NCI-H446 (cell line): ENCODE measurements at regions not wholly inside any gene's neighbourhood (a gene's known extent, or its start where the extent isn't known, plus 50 kb on each side); places are given as distances from the start of the nearest gene placed in this dataset.

Source experiments
- DNase-seq, 2 experiments: peaks; one replicate each; lab custom pipeline; 2025; lab: John Stamatoyannopoulos, UW

DNA sequence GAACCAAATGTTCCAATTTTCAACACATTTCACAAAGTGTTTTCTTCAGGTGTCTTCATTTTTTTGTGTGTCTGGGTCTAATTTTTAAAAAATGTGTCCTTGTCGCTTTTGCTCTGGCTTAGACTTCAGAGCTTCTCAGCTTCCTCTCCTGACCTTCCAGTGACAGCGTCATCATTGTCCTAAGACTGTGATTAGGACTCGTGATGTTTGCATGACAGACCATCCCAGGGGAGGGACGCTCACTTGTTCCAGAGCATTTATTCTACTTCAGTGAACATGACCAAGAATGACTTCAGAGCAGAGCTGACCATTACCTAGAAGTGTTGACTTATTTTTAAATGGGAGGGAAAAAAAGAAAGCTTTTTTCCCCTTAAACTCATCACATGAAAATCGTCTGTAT lies 591.9 kb downstream of the IRS1 start:
- no peak for DNase-seq

DNA sequence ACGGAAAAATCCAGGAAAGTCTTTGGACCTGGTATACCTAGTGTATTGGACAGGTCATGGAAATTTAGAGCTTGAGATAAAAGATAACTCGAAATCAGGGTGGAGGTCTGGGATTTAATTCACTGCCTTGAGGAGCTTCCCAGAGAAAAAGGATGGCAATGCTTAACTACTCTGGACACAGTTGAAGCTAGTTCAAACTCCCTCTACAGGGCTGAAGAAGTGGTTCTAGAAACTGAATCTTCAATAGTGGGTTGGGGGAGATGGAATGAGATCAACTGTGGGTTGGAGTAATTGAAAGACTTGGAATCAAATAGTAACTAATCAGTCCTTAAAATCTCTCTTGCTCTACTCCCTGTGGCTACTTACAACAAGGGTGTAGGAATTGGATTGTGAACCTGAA lies 600.1 kb downstream of the IRS1 start:
- DNase-seq: no peak

DNA sequence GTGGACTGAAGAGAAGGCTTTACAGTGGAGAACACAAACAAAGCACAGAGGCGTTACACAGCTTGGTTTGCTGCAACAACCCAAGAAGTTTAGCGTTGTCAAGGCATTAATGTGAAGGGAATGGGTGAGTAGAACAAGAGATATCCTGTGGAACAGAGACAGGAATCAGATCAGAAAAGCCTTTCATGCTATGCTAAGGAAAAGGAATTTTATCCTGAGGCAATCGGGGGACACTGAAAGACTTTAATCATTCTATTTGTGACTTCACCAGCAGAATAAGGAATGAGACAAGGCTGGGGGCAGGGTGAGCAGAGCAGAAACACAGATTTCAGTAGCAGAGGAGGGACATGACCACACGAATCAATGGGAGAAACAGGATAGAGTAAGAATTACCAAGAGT lies 600.7 kb downstream of the IRS1 start:
- no peak for DNase-seq

DNA sequence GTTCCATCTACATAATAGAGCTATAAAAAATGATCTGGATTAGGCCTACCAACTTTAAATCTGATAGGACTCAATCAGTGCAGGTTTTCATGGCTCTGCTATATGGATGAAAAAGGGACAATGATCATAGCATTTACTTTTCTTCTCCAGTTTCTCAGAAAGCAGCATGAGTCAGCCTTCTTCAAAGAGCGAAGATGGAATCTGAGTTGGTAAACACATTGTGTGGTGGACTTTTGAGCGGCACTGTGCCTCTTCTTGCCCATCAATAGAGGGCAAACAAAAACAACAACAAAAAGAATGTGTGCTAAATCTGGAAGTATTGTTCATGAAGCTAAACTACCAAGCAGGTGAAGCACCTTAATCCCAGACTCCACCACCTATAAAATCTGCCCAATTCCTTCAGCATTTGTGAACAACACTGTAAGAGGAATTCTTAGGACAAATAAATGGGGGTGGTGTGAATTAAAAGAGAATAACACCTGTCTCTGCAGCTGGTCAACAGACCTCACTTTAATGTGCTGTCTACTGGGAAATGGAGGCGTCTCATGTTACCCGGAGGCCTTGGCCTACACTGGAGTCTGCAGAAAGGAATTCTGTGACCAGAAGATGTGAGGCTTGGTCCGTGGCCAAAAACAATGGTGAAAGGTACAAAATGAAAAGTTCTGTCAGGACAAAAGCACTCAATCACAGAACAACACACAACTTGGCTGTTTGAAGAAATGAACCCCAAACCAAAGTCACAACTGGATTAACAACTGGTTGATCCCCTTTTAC lies 609.0 kb downstream of the IRS1 start:
- DNase-seq: no peak

DNA sequence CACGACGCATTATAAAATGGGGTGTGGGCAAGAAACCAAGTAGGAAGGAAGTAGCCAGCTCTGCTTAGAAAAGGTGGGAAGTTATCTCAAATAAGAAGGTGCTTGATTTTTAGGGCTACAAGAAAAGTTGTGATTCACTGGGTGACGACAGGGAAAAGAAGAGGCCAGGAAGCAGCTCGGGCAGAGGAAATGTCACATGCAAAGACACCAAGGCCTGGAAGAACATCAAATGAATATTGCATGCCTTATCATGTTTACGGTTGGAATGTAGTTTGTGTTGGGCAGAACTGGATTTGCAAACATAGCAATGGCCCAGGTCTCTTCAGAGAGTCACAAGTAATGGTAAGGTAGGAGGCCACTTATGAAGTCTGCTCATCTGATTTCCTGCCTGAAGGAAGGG lies 610.6 kb downstream of the IRS1 start:
- DNase-seq: no peak

DNA sequence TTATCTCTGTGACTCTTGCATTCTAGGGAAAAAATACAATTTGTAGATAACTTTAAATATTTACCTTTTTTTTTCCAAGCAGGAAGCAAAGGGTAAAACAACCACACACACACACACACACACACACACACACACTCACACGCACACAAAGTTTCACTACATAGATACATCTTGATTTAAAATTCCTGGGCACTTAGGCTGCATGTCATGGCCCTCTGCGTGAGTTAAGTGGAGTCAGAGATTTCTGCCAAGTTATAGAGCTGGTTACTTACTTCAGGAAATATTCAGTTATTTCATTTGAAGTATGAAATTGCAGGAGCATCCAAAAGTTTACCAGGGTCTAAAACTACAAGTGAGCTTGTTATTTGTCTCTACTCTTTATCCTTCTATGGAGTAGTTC lies 612.0 kb downstream of the IRS1 start:
- peak in 1 of 2 experiments; percentile 27 for DNase-seq

DNA sequence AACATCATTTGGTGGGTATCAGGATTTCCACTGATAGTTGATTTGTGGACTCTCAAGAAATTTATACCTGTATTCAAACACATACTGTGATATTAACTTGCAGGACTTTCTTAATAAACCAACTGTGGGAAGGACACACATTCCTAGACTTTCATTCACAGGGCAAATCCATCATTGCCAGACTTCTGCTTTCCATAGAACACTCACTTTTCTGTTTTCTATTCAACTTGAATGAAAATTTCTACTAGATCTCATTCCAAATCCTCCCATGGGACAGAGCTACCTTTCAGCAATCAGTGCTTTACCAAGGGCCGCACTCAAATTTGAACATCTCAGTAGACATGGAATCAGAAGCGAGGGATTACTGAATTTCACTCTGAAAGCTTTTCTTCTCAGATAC lies 612.5 kb downstream of the IRS1 start:
- DNase-seq: no peak

DNA sequence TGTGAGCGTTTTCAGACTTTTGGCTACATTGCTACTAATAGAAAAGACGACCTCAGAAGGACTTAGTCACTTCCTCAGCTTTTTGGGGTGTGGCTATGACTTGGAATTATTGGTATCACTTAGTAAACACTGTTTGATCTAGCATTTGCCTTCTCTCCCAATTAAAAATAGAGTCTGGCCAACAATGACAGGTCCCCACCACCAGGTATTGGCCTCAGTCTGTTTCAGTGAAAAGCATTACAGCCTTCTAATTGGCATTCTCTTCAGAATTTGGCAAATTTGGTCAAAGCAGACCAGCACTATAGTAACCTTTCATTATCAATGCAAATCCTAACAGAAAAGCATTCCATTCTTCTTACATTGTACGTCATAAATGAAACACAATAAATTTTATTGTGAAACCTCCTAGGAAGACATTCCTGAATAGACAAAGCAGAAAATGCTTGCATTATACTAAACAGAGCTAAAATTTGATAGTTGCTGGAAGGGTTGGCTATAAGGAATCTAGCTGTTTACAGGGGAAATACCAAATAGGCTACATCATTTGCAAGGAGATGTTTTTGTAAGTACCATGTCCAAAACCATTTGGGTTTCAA lies 613.9 kb downstream of the IRS1 start:
- peak in 1 of 2 experiments; percentile 56 for DNase-seq

DNA sequence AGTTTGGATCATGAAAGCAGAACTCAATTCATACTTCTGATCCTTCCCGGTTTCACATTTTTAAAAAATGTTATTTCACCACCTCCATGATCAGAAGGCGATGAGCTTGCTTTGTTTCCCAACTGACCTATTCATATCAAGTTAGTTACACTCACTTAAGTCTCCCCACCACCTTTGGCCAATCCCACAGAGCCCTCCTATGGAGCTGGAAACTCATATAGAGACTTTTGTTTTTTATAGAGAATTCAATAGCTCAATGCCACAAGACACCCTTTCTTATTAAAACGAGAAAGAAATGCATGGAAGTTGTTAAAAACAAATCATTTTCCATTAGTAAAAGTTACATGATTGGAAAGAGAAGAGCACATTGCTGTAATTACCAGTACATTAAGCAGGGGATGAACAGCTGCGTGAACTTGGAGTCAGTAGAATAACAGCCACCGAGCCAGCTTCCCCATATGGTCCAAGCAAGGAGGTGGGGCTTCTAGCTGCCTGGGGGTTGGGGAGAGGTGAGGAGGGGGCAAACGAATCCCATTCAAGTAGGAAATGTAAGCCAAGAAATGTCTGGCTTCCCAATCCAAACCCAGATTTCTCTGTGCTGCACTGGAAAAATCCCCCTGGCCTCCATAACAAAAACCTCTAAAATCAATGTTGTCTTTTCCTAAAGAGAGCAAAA lies 614.5 kb downstream of the IRS1 start:
- DNase-seq: peak; percentile 77 to 89

DNA sequence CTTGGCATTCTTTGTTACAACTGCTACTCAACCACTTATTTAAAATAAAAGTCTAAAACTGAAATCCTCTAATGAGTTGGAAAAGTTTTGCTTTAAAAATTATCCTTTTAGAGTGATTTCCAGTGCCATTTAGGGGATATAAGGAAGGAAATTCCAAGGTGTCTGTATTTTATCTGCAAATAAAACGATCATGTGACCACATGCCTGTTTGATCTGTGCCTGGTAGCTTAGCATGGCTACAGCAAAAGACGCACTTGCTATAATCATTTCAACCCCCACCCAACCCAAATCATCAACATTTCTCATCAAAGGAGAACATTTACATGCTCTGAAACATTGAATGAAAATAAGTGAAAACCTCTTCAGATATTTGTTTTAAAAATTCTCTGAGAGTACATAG lies 615.1 kb downstream of the IRS1 start:
- DNase-seq: no peak

DNA sequence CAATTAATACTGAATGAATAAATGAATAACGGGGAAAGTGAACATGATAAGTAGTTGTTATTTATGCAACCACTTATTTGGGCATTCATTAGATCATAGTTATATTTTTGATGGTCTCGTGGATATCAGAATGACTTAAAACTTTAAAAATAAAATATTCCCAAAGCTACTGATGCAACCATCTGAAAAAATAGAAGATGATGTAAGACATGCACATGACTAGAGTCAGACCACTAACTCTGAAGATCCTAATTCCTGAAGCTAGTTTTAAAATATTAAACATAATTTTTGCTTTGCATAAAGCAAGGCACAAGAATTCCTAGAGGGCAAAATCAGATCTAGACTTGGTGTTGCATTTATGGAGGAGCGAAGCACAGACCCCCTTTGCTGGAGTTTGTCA lies 616.1 kb downstream of the IRS1 start:
- no peak for DNase-seq

DNA sequence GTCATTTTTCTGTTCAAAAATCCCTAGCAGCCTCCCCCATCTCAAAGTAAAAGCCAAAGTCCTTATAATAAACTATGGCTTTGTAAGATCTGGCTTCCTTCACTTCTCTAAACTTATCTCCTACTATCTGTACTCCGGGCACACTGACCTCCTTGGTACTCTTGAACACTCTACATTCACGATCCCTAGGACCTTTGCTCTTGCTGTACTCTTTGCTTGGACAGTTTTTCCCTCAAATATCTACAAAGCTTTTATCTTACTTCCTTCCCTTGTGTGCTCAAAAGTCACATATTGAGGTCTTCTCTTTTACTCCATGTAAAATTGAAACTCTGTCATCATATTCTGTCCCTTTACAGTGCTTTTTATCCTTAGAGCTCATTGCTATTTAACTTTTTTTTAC lies 616.6 kb downstream of the IRS1 start:
- DNase-seq: no peak

DNA sequence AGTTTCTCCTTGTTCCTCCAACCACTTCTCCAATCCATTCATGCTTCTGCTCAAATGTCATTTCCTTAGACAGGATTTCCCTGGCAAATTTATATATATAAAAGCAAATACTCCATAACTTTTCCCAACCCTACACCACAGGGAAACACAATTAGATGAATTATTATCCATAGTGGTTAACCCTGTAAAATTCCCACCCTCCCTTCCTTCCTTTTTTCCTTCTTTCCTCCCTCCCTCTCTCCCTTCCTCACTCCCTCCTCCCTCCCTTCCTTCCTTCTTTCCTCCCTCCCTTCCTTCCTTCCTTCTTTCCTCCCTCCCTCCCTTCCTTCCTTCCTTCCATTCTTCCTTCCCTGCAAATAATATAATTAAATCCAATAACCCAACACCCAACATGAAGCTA lies 617.7 kb downstream of the IRS1 start:
- DNase-seq: no peak

DNA sequence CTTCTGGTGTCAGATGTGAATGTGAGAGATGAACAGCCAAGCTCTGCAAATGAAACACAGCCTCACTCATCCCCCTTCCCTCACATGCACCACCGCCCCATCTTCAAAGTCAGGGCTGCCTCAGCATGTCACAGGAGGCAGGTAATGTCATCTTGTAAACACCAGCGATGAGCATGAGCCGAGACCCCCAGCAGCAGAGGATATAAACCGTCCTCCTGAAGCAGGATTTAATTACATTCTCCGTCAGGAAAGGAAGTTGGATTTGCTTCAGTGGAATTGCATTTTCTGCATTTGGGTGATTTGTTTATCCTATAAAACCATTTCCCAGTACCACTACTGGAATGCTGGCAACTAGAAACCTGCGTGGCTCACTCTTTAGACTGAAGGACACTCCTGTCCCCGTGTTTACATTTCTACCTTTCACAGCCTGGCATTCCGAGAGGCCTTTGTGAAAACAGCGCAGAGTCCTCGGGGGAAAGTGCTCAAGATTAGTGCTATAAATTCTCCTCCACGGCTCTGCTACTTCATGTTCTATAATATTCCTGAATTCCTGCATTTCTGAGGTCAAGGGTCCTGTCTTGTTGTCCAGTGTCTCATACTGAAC lies 619.2 kb downstream of the IRS1 start:
- DNase-seq: no peak

DNA sequence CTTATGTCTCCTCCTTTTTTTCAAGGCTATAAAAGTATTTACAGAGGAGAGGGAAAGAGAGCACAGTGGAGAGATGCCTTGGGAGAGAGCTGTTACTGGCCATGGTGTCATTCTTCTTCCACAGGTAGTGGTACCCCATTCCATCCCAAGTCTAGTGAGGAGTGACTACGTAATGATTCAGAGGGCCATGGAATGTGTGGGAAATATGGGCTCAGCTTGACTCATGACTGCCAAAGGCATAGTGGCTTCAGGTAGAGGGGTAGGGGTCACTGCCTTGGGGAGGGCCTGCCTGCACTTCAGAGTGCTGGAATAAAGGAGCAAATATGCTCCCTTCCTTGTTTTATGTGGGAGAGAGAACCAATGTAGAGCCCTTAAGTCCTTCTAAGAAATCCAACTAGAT lies 620.6 kb downstream of the IRS1 start:
- DNase-seq: no peak

DNA sequence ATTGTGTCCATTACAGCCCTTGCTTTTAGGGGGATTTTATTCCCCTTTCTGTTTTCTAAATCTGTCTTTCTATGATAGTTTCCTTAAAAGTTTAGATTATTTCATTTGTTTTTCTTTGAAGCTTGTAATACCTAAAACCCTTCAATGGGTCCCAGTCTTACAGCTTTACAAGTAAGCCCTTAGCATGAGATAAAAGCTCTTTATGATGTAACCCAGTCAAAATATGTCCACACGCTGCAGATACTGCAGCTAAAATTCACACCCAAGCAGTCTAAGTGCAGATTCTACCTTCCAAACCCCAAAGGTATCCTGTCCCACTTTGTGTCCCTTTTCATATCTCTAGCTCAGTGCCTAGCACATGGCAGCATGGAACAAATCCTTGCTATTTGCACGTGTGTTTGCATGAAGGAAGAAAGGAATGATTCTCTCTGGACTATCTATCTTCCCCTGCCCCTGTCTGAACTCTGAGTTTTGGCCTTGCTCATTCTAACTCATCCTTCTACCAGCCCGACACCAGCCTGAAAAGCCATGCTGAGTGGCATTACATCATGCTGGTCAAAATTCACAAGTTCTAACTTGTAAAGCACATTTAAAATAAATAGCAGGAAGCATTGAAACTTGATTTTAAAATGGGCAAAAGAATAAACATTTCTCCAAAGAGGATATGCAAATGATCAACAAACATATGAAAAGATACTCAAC lies 623.2 kb downstream of the IRS1 start:
- no peak for DNase-seq

DNA sequence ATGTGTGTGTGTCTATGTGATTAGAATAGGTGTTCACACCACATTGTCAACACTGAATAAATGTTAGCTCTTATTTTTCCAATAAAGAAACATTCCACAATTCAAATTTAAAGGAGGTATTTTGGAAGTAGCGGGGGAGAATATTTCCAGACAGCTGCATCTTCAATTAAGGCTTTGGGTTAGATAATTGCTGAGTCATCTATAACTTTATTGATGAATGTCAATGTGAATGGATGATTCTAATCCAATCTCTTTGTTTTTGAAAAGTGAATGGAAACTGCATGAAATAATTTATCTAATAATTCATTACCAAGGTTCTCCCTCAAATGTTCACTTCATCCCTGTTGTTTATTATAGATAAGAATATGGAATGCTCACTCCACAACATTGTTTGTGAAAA lies 625.2 kb downstream of the IRS1 start:
- DNase-seq: no peak

DNA sequence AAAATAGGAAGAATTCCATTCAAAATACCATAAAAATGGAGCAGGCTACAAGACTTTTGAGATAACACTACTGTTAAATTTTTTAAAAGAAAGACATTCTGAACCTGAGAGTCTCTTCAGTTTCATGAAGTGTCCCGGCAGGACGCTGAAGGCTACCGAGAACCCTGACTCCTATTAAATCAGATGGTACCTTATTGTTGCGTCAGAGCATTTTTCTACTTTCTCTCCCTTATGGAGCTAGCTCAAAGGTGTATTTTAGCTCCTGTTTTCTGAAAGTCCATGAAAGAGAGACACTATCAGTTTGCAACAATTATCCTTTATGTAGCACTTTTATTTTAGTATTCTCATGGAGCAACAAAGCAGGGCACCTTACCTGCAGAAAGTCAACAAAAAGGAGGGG lies 626.7 kb downstream of the IRS1 start:
- DNase-seq: no peak

DNA sequence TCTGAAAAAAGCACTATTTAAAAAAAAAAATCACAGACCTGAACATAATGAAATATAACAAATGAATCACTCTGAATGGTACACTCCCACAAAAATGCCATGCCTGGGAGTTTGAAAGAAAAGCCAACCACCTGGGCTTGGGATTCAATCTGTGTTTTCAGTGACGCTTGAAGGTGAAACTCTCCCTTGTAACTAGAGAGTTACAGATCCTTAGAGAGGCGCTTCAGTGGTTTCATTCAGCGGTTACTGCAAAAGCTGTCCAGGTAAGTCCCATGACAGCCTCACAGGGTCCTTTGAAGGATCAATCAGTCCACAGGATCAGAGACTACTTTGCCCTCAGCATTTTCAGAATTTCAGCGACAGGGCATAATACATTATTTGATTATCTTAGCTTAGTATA lies 627.3 kb downstream of the IRS1 start:
- DNase-seq: no peak

DNA sequence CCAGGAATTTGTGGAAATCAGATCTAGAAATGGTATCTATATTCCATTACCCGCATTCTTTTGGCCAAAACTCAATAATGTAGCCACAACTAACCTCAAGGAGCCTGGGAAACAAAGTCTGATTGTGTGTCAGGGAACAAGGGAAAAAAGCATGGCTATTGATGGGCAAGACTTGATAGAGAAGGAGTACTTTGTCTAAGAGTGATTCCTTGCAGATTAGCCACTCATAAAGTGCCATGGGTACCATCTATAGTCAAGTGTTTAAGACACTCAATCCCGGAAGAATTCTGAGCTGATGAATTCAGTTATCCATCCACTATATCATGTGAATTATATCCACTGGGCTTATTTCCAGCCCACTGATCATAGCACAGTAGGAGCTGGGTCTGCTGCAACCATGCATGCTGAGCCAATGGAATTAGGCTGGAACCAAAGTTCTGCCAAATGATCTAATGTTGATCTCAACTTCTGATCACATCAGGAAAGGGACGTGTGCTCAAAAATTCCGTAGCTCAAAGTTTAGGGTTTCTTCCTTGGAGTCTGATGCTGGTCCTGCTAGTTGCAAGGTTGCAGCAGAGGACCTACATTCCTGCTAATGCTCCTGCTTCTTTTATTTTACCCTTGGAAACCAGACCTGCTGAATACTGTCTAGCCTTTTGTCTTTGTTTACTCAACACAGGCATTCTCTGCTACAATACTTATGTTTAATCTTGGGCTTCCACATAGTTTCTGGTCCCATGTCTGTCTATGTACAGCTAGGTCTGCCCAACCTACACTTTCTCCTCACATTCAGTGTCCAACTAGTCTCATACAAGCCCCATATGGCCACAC lies 629.7 kb downstream of the IRS1 start:
- DNase-seq: no peak

DNA sequence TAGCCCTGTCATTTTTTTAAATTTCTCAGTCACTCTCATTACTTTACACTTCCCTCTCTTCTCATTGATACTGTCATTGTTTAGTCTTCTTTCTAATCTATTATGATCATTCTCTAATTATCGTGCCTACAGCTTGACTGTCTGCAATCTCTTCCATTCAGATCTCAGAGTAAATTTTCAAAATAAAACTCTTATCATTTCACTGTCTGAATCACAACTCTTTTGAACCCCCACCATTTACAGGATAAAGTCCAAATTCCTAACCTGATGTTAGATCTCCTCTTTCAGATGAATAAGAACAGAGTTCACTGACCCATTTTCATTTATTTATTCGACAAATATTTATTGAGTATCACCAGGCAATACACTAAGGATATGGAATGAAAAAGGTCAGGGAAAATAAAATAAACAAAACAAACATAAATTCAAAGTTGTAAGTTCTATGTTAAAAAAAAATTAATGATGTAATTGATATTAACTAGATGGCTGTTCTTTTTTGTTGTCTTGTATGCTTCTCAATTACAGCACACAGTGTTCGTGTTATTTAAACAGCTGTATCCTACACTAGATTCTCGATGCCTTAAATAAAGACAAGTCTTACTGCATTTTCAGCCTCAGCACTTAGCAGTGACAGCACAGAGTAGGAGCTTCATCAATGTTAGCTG lies 631.0 kb downstream of the IRS1 start:
- no peak for DNase-seq
